Tibial nerve (tissue), 4 donors: ENCODE measurements at regions not wholly inside any gene's neighbourhood (a gene's known extent, or its start where the extent isn't known, plus 50 kb on each side); places are given as distances from the start of the nearest gene placed in this dataset.

Source experiments
- CTCF ChIP-seq, 5 experiments: fragments of 200-600 bp in 3 of 5; fragments of 450-650 bp in 2 of 5; sonication (generic) in 3 of 5; IDR thresholded peaks; one replicate each; pipeline ENCODE4 v1.5.1; 2016 to 2019; ENCODE audit warnings: antibody characterized with exemption in 5 of 5, mild to moderate bottlenecking in 3 of 5, moderate library complexity in 2 of 5
- EP300 ChIP-seq, 2 donors: sonication (generic); formaldehyde crosslinking; IDR thresholded peaks; one replicate each; pipeline ENCODE4 v1.6.1; 2017; ENCODE audit warnings: antibody characterized with exemption in 2 of 2, mild to moderate bottlenecking in 1 of 2

GRCh38 chr3:139291276-139292051 is 52.4 kb upstream of the MRPS22 start:
- TF ChIP-seq CTCF (IDR thresholded peaks at IDR 0.05) = no peak
- TF ChIP-seq EP300 (IDR thresholded peaks at IDR 0.05) = no peak
